ENCODE measurements at regions not wholly inside any gene's neighbourhood (a gene's known extent, or its start where the extent isn't known, plus 50 kb on each side); places are given as distances from the start of the nearest gene placed in this dataset.

- Histone ChIP-seq H3K36me3 (ENCODE audit: insufficient read depth, low read length) (no peaks in the 10 kb centered on the region), H3K9me3 (ENCODE audit: low read length) (no peaks in the 10 kb centered on the region), H3K4me1 (ENCODE audit: insufficient read depth, low read length, severe bottlenecking) (no peaks in the 10 kb centered on the region), H4K20me1 (ENCODE audit: insufficient read depth, low read length) (no peaks in the 10 kb centered on the region), H3F3A (ENCODE audit: insufficient read depth, low read length) (no peaks in the 10 kb centered on the region), H3K27me3 (ENCODE audit: insufficient read depth, low read length) (no peaks in the 10 kb centered on the region), H3K9me2 (ENCODE audit: low read depth, low read length) (no peaks in the 10 kb centered on the region), H2AFZ (ENCODE audit: low read length) (no peak overlapping the region), H3K79me2 (ENCODE audit: insufficient read depth, low read length) (no peaks in the 10 kb centered on the region), H3K4me2 (ENCODE audit: low read length) (no peak overlapping the region), H3K4me3 (ENCODE audit: low read depth, low read length, poor library complexity, severe bottlenecking) (no peak overlapping the region), H3K27ac (ENCODE audit: low read depth, low read length, poor library complexity, severe bottlenecking) (no peak overlapping the region), H3K9ac (ENCODE audit: low read length) (no peak overlapping the region)
- TF ChIP-seq CTCF (IDR thresholded peaks at IDR 0.05; ENCODE audit: low read length) (no peak), EZH2 (IDR thresholded peaks at IDR 0.05; ENCODE audit: borderline replicate concordance, low read length) (no peak)
These were observed 2060.4 kb downstream of the ARAP2 start for GRCh38 chr4:34183926-34184325.

- Histone ChIP-seq H3K9me2 (ENCODE audit: low read depth, low read length) (no peaks in the 10 kb centered on the region), H3K27me3 (ENCODE audit: insufficient read depth, low read length) (no peaks in the 10 kb centered on the region), H3K9me3 (ENCODE audit: low read length) (no peaks in the 10 kb centered on the region), H3K79me2 (ENCODE audit: insufficient read depth, low read length) (no peaks in the 10 kb centered on the region), H2AFZ (ENCODE audit: low read length) (no peak overlapping the region), H3K27ac (ENCODE audit: low read depth, low read length, poor library complexity, severe bottlenecking) (no peak overlapping the region), H3K4me3 (ENCODE audit: low read depth, low read length, poor library complexity, severe bottlenecking) (no peak overlapping the region), H3K9ac (ENCODE audit: low read length) (no peak overlapping the region), H4K20me1 (ENCODE audit: insufficient read depth, low read length) (no peaks in the 10 kb centered on the region), H3K4me2 (ENCODE audit: low read length) (no peak overlapping the region), H3K4me1 (ENCODE audit: insufficient read depth, low read length, severe bottlenecking) (no peaks in the 10 kb centered on the region), H3F3A (ENCODE audit: insufficient read depth, low read length) (no peaks in the 10 kb centered on the region), H3K36me3 (ENCODE audit: insufficient read depth, low read length) (no peaks in the 10 kb centered on the region)
- TF ChIP-seq EZH2 (IDR thresholded peaks at IDR 0.05; ENCODE audit: borderline replicate concordance, low read length) (no peak), CTCF (IDR thresholded peaks at IDR 0.05; ENCODE audit: low read length) (no peak)
These were observed 2057.3 kb downstream of the ARAP2 start for GRCh38 chr4:34187056-34187455.

GRCh38 chr4:34191443-34191842, 2052.9 kb downstream of the ARAP2 start:
- Histone ChIP-seq H3K4me3 (ENCODE audit: low read depth, low read length, poor library complexity, severe bottlenecking) (no peak overlapping the region), H3F3A (ENCODE audit: insufficient read depth, low read length) (no peaks in the 10 kb centered on the region), H3K79me2 (ENCODE audit: insufficient read depth, low read length) (no peaks in the 10 kb centered on the region), H3K27me3 (ENCODE audit: insufficient read depth, low read length) (no peaks in the 10 kb centered on the region), H3K9me3 (ENCODE audit: low read length) (no peaks in the 10 kb centered on the region), H3K9me2 (ENCODE audit: low read depth, low read length) (no peaks in the 10 kb centered on the region), H3K9ac (ENCODE audit: low read length) (no peak overlapping the region), H3K4me1 (ENCODE audit: insufficient read depth, low read length, severe bottlenecking) (no peaks in the 10 kb centered on the region), H3K27ac (ENCODE audit: low read depth, low read length, poor library complexity, severe bottlenecking) (no peak overlapping the region), H4K20me1 (ENCODE audit: insufficient read depth, low read length) (no peaks in the 10 kb centered on the region), H2AFZ (ENCODE audit: low read length) (no peak overlapping the region), H3K36me3 (ENCODE audit: insufficient read depth, low read length) (no peaks in the 10 kb centered on the region), H3K4me2 (ENCODE audit: low read length) (no peak overlapping the region)
- TF ChIP-seq CTCF (IDR thresholded peaks at IDR 0.05; ENCODE audit: low read length) (no peak), EZH2 (IDR thresholded peaks at IDR 0.05; ENCODE audit: borderline replicate concordance, low read length) (no peak)

All from OCI-LY1 (cell line).